ENCODE measurements at regions not wholly inside any gene's neighbourhood (a gene's known extent, or its start where the extent isn't known, plus 50 kb on each side); places are given as distances from the start of the nearest gene placed in this dataset.

GRCh38 chr11:98230678-98231077 lies 790.1 kb upstream of the CNTN5 start:
- no peak overlapping the region for H3K27ac ChIP-seq (ENCODE audit: low read length in 2 of 2)
- no peaks in the 10 kb centered on the region for H3K9me3 ChIP-seq (ENCODE audit: control extremely low read depth in 1 of 3, control insufficient read depth in 2 of 3, insufficient read depth in 1 of 3, low read length in 2 of 3)
- Mint-ChIP-seq H3K4me1 (no peaks in the 10 kb centered on the region), H3K9me3 (ENCODE audit: insufficient read depth) (no peaks in the 10 kb centered on the region), H3K27me3 (no peaks in the 10 kb centered on the region), H3K4me3 (no peak overlapping the region), H3K27ac (no peak overlapping the region)
- DNase-seq (no peak), ATAC-seq (ENCODE audit: low read depth) (no peak)
- H3K9ac ChIP-seq (ENCODE audit: low read length), result no peak overlapping the region
- no peaks in the 10 kb centered on the region for H3K79me2 ChIP-seq (ENCODE audit: control insufficient read depth, insufficient read depth, low read length)
- POLR2A ChIA-PET, result no interaction called here
- no peaks in the 10 kb centered on the region for H3K27me3 ChIP-seq (replicated peaks in 1 of 4; ENCODE audit: control extremely low read depth in 1 of 4, control insufficient read depth in 3 of 4, insufficient read depth in 4 of 4, low read length in 3 of 4)
- H3K4me2 ChIP-seq (replicated peaks; ENCODE audit: low read depth, low read length, poor library complexity, severe bottlenecking), result no peak overlapping the region
- H3K4me3 ChIP-seq (ENCODE audit: control extremely low read depth in 1 of 5, extremely low read depth in 1 of 5, insufficient read depth in 1 of 5, low read depth in 2 of 5, low read length in 4 of 5), result no peak overlapping the region
- no peaks in the 10 kb centered on the region for H4K20me1 ChIP-seq (ENCODE audit: control insufficient read depth, insufficient read depth, low read length, poor library complexity, severe bottlenecking)
- H2AFZ ChIP-seq (ENCODE audit: insufficient read depth, low read depth, low read length, poor library complexity, severe bottlenecking), result no peak overlapping the region
- H3K4me1 ChIP-seq (ENCODE audit: control insufficient read depth in 2 of 2, insufficient read depth in 2 of 2, low read length in 2 of 2), result no peaks in the 10 kb centered on the region
- no peaks in the 10 kb centered on the region for H3K36me3 ChIP-seq (replicated peaks in 1 of 2; ENCODE audit: control extremely low read depth in 1 of 2, control insufficient read depth in 1 of 2, extremely low read depth in 1 of 2, insufficient read depth in 2 of 2, low read length in 1 of 2)
- CTCF ChIA-PET, result no interaction called here
- no CpG with 5 or more reads among the region's 3 CpGs for WGBS (ENCODE audit: insufficient coverage)
- intact Hi-C loops (cut with micrococcal nuclease), result no loop called here
- TF ChIP-seq EZH2 (IDR thresholded peaks at IDR 0.05; ENCODE audit: borderline replicate concordance, insufficient read depth, low read depth, low read length, poor library complexity, severe bottlenecking), result no peak
- TF ChIP-seq, protein P1, sequence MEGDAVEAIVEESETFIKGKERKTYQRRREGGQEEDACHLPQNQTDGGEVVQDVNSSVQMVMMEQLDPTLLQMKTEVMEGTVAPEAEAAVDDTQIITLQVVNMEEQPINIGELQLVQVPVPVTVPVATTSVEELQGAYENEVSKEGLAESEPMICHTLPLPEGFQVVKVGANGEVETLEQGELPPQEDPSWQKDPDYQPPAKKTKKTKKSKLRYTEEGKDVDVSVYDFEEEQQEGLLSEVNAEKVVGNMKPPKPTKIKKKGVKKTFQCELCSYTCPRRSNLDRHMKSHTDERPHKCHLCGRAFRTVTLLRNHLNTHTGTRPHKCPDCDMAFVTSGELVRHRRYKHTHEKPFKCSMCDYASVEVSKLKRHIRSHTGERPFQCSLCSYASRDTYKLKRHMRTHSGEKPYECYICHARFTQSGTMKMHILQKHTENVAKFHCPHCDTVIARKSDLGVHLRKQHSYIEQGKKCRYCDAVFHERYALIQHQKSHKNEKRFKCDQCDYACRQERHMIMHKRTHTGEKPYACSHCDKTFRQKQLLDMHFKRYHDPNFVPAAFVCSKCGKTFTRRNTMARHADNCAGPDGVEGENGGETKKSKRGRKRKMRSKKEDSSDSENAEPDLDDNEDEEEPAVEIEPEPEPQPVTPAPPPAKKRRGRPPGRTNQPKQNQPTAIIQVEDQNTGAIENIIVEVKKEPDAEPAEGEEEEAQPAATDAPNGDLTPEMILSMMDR (IDR thresholded peaks at IDR 0.05), result no peak

GRCh38 chr11:98234698-98235097 lies 786.1 kb upstream of the CNTN5 start:
- Histone ChIP-seq H3K79me2 (ENCODE audit: control insufficient read depth, insufficient read depth, low read length) (no peaks in the 10 kb centered on the region), H3K4me2 (replicated peaks; ENCODE audit: low read depth, low read length, poor library complexity, severe bottlenecking) (no peak overlapping the region), H3K27me3 (replicated peaks in 1 of 4; ENCODE audit: control extremely low read depth in 1 of 4, control insufficient read depth in 3 of 4, insufficient read depth in 4 of 4, low read length in 3 of 4) (no peaks in the 10 kb centered on the region), H3K27ac (ENCODE audit: low read length in 2 of 2) (no peak overlapping the region), H3K36me3 (replicated peaks in 1 of 2; ENCODE audit: control extremely low read depth in 1 of 2, control insufficient read depth in 1 of 2, extremely low read depth in 1 of 2, insufficient read depth in 2 of 2, low read length in 1 of 2) (no peaks in the 10 kb centered on the region), H2AFZ (ENCODE audit: insufficient read depth, low read depth, low read length, poor library complexity, severe bottlenecking) (no peak overlapping the region), H3K4me3 (ENCODE audit: control extremely low read depth in 1 of 5, extremely low read depth in 1 of 5, insufficient read depth in 1 of 5, low read depth in 2 of 5, low read length in 4 of 5) (no peak overlapping the region), H4K20me1 (ENCODE audit: control insufficient read depth, insufficient read depth, low read length, poor library complexity, severe bottlenecking) (no peaks in the 10 kb centered on the region), H3K4me1 (ENCODE audit: control insufficient read depth in 2 of 2, insufficient read depth in 2 of 2, low read length in 2 of 2) (no peaks in the 10 kb centered on the region), H3K9ac (ENCODE audit: low read length) (no peak overlapping the region), H3K9me3 (ENCODE audit: control extremely low read depth in 1 of 3, control insufficient read depth in 2 of 3, insufficient read depth in 1 of 3, low read length in 2 of 3) (peaks cover 0 to 1% (median 0%) of the 10 kb centered on the region in 3 donors)
- H3K9me3 Mint-ChIP-seq (ENCODE audit: insufficient read depth), result peaks cover 3% of the 10 kb centered on the region
- no peak for DNase-seq
- TF ChIP-seq EZH2 (IDR thresholded peaks at IDR 0.05; ENCODE audit: borderline replicate concordance, insufficient read depth, low read depth, low read length, poor library complexity, severe bottlenecking), result no peak
- TF ChIP-seq, protein P1 (IDR thresholded peaks at IDR 0.05), result no peak
- no peaks in the 10 kb centered on the region for H3K27me3 Mint-ChIP-seq
- 100% methylated on average over 2 of the region's 2 CpGs for WGBS (ENCODE audit: insufficient coverage)
- H3K27ac Mint-ChIP-seq, result no peak overlapping the region
- intact Hi-C loops (cut with micrococcal nuclease), result no loop called here
- ChIA-PET CTCF (no interaction called here), POLR2A (no interaction called here)
- H3K4me3 Mint-ChIP-seq, result no peak overlapping the region
- no peaks in the 10 kb centered on the region for H3K4me1 Mint-ChIP-seq
- ATAC-seq (ENCODE audit: low read depth), result no peak
